H9 (cell line): ENCODE measurements at regions not wholly inside any gene's neighbourhood (a gene's known extent, or its start where the extent isn't known, plus 50 kb on each side); places are given as distances from the start of the nearest gene placed in this dataset.

Experiments
- DNase-seq: peaks from one replicate; pipeline ENCODE4 v3.0.0-alpha.2; 2017
- H2AFZ ChIP-seq: one replicate; pipeline ENCODE4 v1.6.1; 2013; ENCODE audit warnings: mild to moderate bottlenecking, low read length, control low read depth, moderate library complexity
- H2AK5ac ChIP-seq: 2 replicates; pipeline ENCODE4 v1.6.1; 2013; ENCODE audit warnings: low read length, control low read depth, mixed read lengths; ENCODE audit not compliant: insufficient read length
- H2BK120ac ChIP-seq: one replicate; pipeline ENCODE4 v1.6.1; 2013; ENCODE audit warnings: low read depth, mild to moderate bottlenecking, low read length, control low read depth, inconsistent platforms; ENCODE audit not compliant: poor library complexity, severe bottlenecking
- H2BK12ac ChIP-seq: 2 replicates; pipeline ENCODE4 v1.6.1; 2013; ENCODE audit warnings: low read length, control low read depth, mixed read lengths, low read depth; ENCODE audit not compliant: insufficient read length
- H2BK15ac ChIP-seq: 2 replicates; pipeline ENCODE4 v1.6.1; 2013; ENCODE audit warnings: low read depth, low read length, control low read depth
- H2BK20ac ChIP-seq: one replicate; pipeline ENCODE4 v1.6.1; 2013; ENCODE audit warnings: low read depth, mild to moderate bottlenecking, low read length, control low read depth, inconsistent platforms; ENCODE audit not compliant: poor library complexity, severe bottlenecking
- H2BK5ac ChIP-seq: 2 replicates; pipeline ENCODE4 v1.6.1; 2013; ENCODE audit warnings: low read length, control low read depth, mixed read lengths; ENCODE audit not compliant: insufficient read length
- H3K14ac ChIP-seq: 2 replicates; pipeline ENCODE4 v1.6.1; 2013; ENCODE audit warnings: low read length, control low read depth; ENCODE audit not compliant: insufficient read depth
- H3K18ac ChIP-seq: 2 replicates; pipeline ENCODE4 v1.6.1; 2013; ENCODE audit warnings: low read depth, mild to moderate bottlenecking, mixed read lengths, low read length, control low read depth; ENCODE audit not compliant: insufficient read length
- H3K23ac ChIP-seq: 2 replicates; pipeline ENCODE4 v1.6.1; 2013; ENCODE audit warnings: low read length, control low read depth, mixed read lengths, low read depth; ENCODE audit not compliant: insufficient read length
- H3K23me2 ChIP-seq: 2 replicates; pipeline ENCODE4 v1.6.1; 2013; ENCODE audit warnings: low read depth, mild to moderate bottlenecking, mixed read lengths, low read length, control low read depth; ENCODE audit not compliant: insufficient read length, poor library complexity, severe bottlenecking
- H3K27ac ChIP-seq: 2 replicates; pipeline ENCODE4 v1.5.1; 2013; ENCODE audit warnings: low read length, control low read depth, mixed read lengths, low read depth; ENCODE audit not compliant: insufficient read length
- H3K27me3 ChIP-seq: 2 replicates; pipeline ENCODE4 v1.6.1; 2013; ENCODE audit warnings: low read length, control low read depth, inconsistent platforms; ENCODE audit not compliant: insufficient read depth
- H3K4ac ChIP-seq: 2 replicates; pipeline ENCODE4 v1.6.1; 2013; ENCODE audit warnings: low read depth, mild to moderate bottlenecking, control low read depth, inconsistent platforms, low read length, moderate library complexity
- H3K4me1 ChIP-seq: 2 replicates; pipeline ENCODE4 v1.6.1; 2013; ENCODE audit warnings: low read length, control low read depth, inconsistent platforms; ENCODE audit not compliant: insufficient read depth
- H3K4me2 ChIP-seq: 2 replicates; pipeline ENCODE4 v1.6.1; 2013; ENCODE audit warnings: low read length, control low read depth, mixed read lengths; ENCODE audit not compliant: insufficient read length, insufficient read depth
- H3K56ac ChIP-seq: 2 replicates; pipeline ENCODE4 v1.6.1; 2013; ENCODE audit warnings: low read depth, mild to moderate bottlenecking, mixed read lengths, low read length, control low read depth; ENCODE audit not compliant: insufficient read length
- H3K79me1 ChIP-seq: 2 replicates; pipeline ENCODE4 v1.6.1; 2013; ENCODE audit warnings: low read depth, mild to moderate bottlenecking, moderate library complexity, low read length, control low read depth, inconsistent platforms; ENCODE audit not compliant: insufficient read depth, poor library complexity, severe bottlenecking
- H3K79me2 ChIP-seq: 2 replicates; pipeline ENCODE4 v1.6.1; 2013; ENCODE audit warnings: low read length, control low read depth, inconsistent platforms; ENCODE audit not compliant: insufficient read depth
- H3K9ac ChIP-seq: 2 replicates; pipeline ENCODE4 v1.6.1; 2013; ENCODE audit warnings: low read length, control low read depth, mixed read lengths; ENCODE audit not compliant: insufficient read length; ENCODE audit errors: extremely low read depth
- H3K9me3 ChIP-seq: one replicate; pipeline ENCODE4 v1.6.1; 2013; ENCODE audit warnings: low read depth, low read length, inconsistent platforms; ENCODE audit not compliant: control insufficient read depth
- H3T11ph ChIP-seq: one replicate; pipeline ENCODE4 v1.6.1; 2013; ENCODE audit warnings: mild to moderate bottlenecking, low read length, control low read depth, inconsistent platforms
- H4K20me1 ChIP-seq: one replicate; pipeline ENCODE4 v1.6.1; 2013; ENCODE audit not compliant: control insufficient read depth, insufficient read length, insufficient read depth
- H4K5ac ChIP-seq: 2 replicates; pipeline ENCODE4 v1.6.1; 2013; ENCODE audit warnings: low read depth, mild to moderate bottlenecking, mixed read lengths, low read length, control low read depth; ENCODE audit not compliant: insufficient read length
- H4K8ac ChIP-seq: replicated peaks from 2 replicates; pipeline ENCODE4 v1.6.1; 2013; ENCODE audit warnings: low read length, control low read depth, mixed read lengths, low read depth; ENCODE audit not compliant: insufficient read length
- H4K91ac ChIP-seq: 2 replicates; pipeline ENCODE4 v1.6.1; 2013; ENCODE audit warnings: low read depth, mild to moderate bottlenecking, moderate library complexity, mixed read lengths, low read length, control low read depth; ENCODE audit not compliant: insufficient read length
- H3K27ac Mint-ChIP-seq, 3 experiments: 2 replicates in 2 of 3; 3 replicates in 1 of 3; pipeline ENCODE4 v1.8.0; 2020 to 2021; ENCODE audit warnings: mixed read lengths in 3 of 3, mild to moderate bottlenecking in 1 of 3, moderate library complexity in 1 of 3
- H3K27me3 Mint-ChIP-seq: 2 replicates; pipeline ENCODE4 v1.8.0; 2021; ENCODE audit warnings: low read depth, mild to moderate bottlenecking, moderate library complexity, mixed read lengths
- H3K36me3 Mint-ChIP-seq, 3 experiments: 2 replicates in 2 of 3; 3 replicates in 1 of 3; pipeline ENCODE4 v1.8.0; 2020 to 2021; ENCODE audit warnings: low read depth in 3 of 3, mixed read lengths in 3 of 3; ENCODE audit not compliant: insufficient read depth in 1 of 3
- H3K4me1 Mint-ChIP-seq, 2 experiments: 2 replicates each; pipeline ENCODE4 v1.8.0; 2020; ENCODE audit warnings: mixed read lengths in 2 of 2
- H3K4me3 Mint-ChIP-seq, 2 experiments: 2 replicates in 1 of 2; 3 replicates in 1 of 2; pipeline ENCODE4 v1.8.0; 2020 to 2021; ENCODE audit warnings: mild to moderate bottlenecking in 2 of 2, mixed read lengths in 2 of 2, moderate library complexity in 1 of 2
- H3K9me3 Mint-ChIP-seq, 2 experiments: 2 replicates in 1 of 2; 3 replicates in 1 of 2; pipeline ENCODE4 v1.8.0; 2020; ENCODE audit warnings: mild to moderate bottlenecking in 2 of 2, mixed read lengths in 2 of 2, moderate library complexity in 1 of 2
- WGBS: extraction: QIAGEN DNeasy Blood & Tissue Kit; methylation state at CpG from one replicate; pipeline ENCODE4 v1.1.7; 2013; ENCODE audit warnings: missing lambda C conversion rate, low lambda C conversion rate, mixed read lengths; ENCODE audit not compliant: insufficient read length; ENCODE audit errors: extremely low coverage; 5-methylcytosine and 5-hydroxymethylcytosine counted together
- TF ChIP-seq, protein P1 (sequence below): fragments of 200-600 bp; sonication (generic); conservative IDR thresholded peaks from 3 replicates; pipeline ENCODE4 v1.8.0; 2021; ENCODE audit warnings: antibody characterized with exemption, mild to moderate bottlenecking

DNA sequence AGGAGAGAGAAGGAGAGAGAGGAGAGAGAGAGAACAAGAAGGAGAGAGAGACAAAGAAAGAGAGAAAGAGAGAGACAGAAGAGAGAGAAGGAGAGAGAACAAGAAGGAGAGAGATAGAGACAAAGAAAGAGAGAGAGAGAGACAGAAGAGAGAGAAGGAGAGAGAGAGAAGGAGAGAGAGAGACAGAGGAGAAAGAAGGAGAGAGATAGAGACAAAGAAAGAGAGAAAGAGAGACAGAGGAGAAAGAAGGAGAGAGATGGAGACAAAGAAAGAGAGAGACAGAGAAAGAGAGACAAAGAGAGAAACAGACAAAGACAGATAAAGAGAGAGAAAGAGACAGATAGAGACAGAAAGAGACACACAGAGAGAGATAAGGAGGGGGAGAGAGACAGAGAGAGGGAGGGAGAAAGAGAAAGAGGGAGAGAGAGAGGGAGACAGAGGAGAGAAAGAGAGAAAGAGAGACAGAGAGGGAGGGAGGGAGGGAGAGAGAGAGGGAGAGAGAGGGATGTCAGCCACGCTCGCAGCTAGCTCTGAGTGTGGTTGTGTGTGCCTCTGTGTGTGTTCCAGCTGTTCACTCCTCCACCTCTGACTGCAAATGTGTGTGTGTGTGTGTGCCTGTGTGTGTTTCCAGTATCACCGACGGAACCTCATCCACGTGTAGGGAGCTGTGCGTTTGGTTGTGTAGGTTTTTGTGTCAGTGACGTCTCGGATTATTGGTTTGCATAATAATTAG is 105.8 kb downstream of the CRLF2 start:
- H3K14ac ChIP-seq, result 0 out of 2 replicates have a peak overlapping the region, but pooled peaks have one; percentile 4
- H3K79me1 ChIP-seq, result no peaks in the 10 kb centered on the region
- no peak overlapping the region for H4K5ac ChIP-seq
- H3K4ac ChIP-seq, result no peak overlapping the region
- no peak overlapping the region for H2BK15ac ChIP-seq
- H3K4me1 ChIP-seq, result peaks cover 9% of the 10 kb centered on the region; the same call in 1 of the 2 replicates
- H3K27ac ChIP-seq, result no peak overlapping the region
- H3K27me3 ChIP-seq, result peaks cover 3% of the 10 kb centered on the region; the same call in 1 of the 2 replicates
- Mint-ChIP-seq H3K36me3 (peaks cover 0 to 2% (median 0%) of the 10 kb centered on the region in 3 experiments; a peak in 1 of 7 replicates), H3K4me1 (peaks cover 43 to 55% of the 10 kb centered on the region in 2 experiments), H3K27ac (peak overlapping the region in 1 of 3 experiments; percentile 99; a peak in 1 of 7 replicates), H3K27me3 (peaks cover 32% of the 10 kb centered on the region), H3K4me3 (0 out of 5 replicates have a peak overlapping the region, but pooled peaks of 1 of the 2 experiments have one; percentile 19), H3K9me3 (peaks cover 6 to 11% of the 10 kb centered on the region in 2 experiments; a peak in 2 of 5 replicates)
- no peak overlapping the region for H3T11ph ChIP-seq
- no peak overlapping the region for H2BK5ac ChIP-seq
- no CpG with 5 or more reads among the region's 8 CpGs for WGBS
- no peak overlapping the region for H4K8ac ChIP-seq
- H3K79me2 ChIP-seq, result no peaks in the 10 kb centered on the region
- no peak overlapping the region for H2AK5ac ChIP-seq
- no peak overlapping the region for H3K9ac ChIP-seq
- H3K4me2 ChIP-seq, result peak overlapping the region; percentile 16
- no peaks in the 10 kb centered on the region for H3K9me3 ChIP-seq
- no peak overlapping the region for H2AFZ ChIP-seq
- H3K56ac ChIP-seq, result no peak overlapping the region
- TF ChIP-seq, protein P1, sequence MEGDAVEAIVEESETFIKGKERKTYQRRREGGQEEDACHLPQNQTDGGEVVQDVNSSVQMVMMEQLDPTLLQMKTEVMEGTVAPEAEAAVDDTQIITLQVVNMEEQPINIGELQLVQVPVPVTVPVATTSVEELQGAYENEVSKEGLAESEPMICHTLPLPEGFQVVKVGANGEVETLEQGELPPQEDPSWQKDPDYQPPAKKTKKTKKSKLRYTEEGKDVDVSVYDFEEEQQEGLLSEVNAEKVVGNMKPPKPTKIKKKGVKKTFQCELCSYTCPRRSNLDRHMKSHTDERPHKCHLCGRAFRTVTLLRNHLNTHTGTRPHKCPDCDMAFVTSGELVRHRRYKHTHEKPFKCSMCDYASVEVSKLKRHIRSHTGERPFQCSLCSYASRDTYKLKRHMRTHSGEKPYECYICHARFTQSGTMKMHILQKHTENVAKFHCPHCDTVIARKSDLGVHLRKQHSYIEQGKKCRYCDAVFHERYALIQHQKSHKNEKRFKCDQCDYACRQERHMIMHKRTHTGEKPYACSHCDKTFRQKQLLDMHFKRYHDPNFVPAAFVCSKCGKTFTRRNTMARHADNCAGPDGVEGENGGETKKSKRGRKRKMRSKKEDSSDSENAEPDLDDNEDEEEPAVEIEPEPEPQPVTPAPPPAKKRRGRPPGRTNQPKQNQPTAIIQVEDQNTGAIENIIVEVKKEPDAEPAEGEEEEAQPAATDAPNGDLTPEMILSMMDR, result no peak
- H4K91ac ChIP-seq, result no peak overlapping the region
- H3K23ac ChIP-seq, result no peak overlapping the region
- peak; percentile 38 for DNase-seq
- H4K20me1 ChIP-seq, result no peaks in the 10 kb centered on the region
- H2BK120ac ChIP-seq, result no peak overlapping the region
- H3K18ac ChIP-seq, result no peak overlapping the region
- H2BK20ac ChIP-seq, result no peak overlapping the region
- no peaks in the 10 kb centered on the region for H3K23me2 ChIP-seq
- no peak overlapping the region for H2BK12ac ChIP-seq
